NCI-H524 (cell line): ENCODE measurements at regions not wholly inside any gene's neighbourhood (a gene's known extent, or its start where the extent isn't known, plus 50 kb on each side); places are given as distances from the start of the nearest gene placed in this dataset.
"Not testable (repeated sequence)": the region's sequence is repeated elsewhere in the genome, so short reads cannot be mapped to it uniquely, and the experiment has no call there.

Source experiments
- DNase-seq, 2 experiments: peaks; one replicate each; lab custom pipeline; 2025; lab: John Stamatoyannopoulos, UW

DNA sequence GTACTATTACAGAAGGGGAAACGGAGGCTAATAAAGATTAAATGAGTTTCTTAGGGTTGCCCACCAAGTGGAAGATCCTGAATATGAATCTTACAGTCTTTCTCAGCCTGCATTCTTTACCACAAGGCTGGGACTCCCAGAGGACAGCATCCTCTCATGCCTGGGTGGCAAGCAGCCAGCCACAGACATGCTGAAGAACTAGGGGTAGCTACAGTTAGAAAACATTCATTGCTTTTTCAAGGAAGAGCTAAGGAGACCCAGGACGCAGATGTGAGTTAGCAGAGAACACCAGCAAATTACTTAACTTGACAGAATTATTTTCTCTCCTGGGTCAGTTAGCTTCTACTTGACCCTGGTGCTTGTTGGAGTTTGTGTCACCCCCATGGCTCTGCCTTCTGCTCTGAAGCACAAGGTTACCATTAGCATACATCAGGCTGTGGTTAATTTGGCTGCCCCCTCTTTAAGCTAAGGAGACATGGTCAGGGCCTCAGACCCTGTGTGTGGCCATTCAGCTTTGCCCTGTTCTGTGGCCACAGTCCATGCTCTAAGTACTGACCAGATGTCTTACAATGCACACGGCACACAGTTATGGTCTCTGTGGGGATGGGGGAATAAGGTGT is 132.3 kb upstream of the TNP1 start:
- no peak for DNase-seq

- no peak for DNase-seq
These were observed 131.7 kb upstream of the TNP1 start for GRCh38 chr2:216991563-216991962.

DNA sequence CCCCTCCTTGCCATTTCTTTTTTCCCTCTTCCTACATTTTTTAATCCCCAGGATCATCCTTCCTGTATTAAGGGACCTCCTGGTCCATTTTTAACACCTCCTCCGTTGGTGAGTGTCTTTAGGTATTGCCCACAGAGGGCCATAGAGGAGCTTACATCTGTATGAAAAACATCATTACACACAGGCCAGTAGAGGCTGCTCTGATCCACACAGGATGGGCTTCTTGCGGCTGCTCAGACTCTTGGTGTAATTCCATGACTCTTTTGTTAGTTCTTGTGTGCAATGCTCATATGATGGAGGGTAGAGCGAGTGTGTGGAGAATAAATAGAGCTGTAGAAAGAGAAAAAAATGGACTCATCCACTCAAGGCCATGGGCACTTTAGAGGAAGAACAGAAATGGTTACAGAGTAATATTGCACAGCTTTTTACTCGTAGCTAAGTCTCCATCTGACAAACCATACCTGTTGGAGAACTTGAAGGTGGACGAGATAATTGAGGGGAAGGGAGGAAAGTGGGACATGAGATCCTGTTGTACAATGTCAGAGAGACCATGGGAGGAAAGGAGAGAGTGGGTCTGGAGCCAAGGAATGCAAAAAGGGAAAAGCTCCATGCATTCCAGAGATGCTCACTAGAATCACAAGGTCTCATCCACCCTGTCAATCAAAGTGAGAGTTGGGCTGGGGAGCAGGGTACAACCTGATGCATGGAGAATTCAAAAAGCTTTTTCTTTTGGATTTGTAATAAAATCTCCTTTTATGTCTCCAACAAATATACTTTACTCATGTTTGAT is 129.7 kb upstream of the TNP1 start:
- no peak for DNase-seq

GRCh38 chr2:216987252-216987821 is 127.5 kb upstream of the TNP1 start:
- no peak for DNase-seq

DNA sequence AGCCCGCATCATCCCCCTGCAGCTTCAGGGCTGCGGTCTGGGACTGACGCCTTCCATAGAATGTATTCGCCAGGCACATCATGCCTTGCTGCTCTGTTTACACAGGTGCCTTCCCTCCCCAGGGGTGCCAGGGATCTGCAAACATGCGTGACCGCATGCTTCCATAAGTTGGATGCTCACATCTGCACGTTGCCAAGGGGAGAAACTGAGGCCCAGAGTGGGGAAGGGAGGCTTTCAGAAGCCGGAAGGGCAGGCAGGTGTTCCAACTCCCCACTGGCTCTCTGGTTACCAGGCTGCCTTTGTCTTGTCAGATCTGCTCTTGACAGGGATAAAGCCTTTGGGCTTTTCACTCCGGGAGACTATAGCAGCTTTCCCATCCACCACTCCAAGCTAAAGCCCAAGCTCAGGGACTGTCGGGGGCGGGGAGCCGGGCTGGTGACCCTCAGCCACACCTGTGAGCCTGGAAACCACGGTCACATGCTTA is 125.8 kb upstream of the TNP1 start:
- peak in 1 of 2 experiments; percentile 26 for DNase-seq

DNA sequence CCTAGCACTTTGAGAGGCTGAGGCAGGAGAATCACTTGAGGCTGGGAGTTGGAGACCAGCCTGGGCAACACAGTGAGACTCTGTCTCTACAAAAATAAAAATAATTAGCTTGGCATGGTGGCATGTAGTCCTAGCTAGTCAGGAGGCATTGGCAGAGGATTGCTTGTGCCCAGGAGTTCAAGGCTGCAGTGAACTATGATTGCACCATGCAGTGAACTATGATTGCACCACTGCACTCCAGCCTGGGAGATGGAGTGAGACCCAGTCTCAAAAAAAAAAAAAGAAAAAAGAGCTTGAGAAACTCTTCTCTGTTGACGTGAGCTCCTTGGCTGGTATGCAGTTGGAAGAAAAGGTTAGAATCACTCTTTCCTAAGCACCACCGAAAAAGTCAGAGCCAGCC is 125.1 kb upstream of the TNP1 start:
- no peak for DNase-seq

- DNase-seq, result peak; percentile 37 to 83
These were observed 122.1 kb upstream of the TNP1 start for GRCh38 chr2:216981951-216982350.

DNA sequence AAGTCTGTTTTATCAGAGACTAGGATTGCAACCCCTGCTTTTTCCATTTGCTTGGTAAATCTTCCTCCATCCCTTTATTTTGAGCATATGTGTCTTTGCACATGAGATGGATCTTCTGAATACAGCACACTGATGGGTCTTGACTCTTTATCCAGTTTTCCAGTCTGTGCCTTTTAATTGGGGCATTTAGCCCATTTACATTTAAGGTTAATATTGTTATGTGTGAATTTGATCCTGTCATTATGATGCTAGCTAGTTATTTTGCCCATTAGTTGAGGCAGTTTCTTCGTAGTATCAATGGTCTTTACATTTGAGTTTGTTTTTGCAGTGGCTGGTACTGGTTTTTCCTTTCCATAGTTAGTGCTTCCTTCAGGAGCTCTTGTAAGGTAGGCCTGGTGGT is 120.6 kb upstream of the TNP1 start:
- DNase-seq, result not testable (repeated sequence)

GRCh38 chr2:216974321-216975302 is 114.7 kb upstream of the TNP1 start:
- DNase-seq, result no peak

GRCh38 chr2:216971593-216971992 is 111.7 kb upstream of the TNP1 start:
- no peak for DNase-seq

- DNase-seq, result no peak
These were observed 110.6 kb upstream of the TNP1 start for GRCh38 chr2:216970359-216970915.

- DNase-seq, result no peak
These were observed 108.0 kb upstream of the TNP1 start for GRCh38 chr2:216967889-216968288.

- peak in 1 of 2 experiments; percentile 51 for DNase-seq
These were observed 100.9 kb upstream of the TNP1 start for GRCh38 chr2:216960671-216961268.

- no peak for DNase-seq
These were observed 99.6 kb upstream of the TNP1 start for GRCh38 chr2:216959433-216959832.

GRCh38 chr2:216956820-216957493 is 97.1 kb upstream of the TNP1 start:
- no peak for DNase-seq

- no peak for DNase-seq
These were observed 91.3 kb upstream of the TNP1 start for GRCh38 chr2:216951171-216951570.

GRCh38 chr2:216950547-216950946 is 90.7 kb upstream of the TNP1 start:
- DNase-seq, result no peak

GRCh38 chr2:216949700-216950413 is 90.0 kb upstream of the TNP1 start:
- no peak for DNase-seq

DNA sequence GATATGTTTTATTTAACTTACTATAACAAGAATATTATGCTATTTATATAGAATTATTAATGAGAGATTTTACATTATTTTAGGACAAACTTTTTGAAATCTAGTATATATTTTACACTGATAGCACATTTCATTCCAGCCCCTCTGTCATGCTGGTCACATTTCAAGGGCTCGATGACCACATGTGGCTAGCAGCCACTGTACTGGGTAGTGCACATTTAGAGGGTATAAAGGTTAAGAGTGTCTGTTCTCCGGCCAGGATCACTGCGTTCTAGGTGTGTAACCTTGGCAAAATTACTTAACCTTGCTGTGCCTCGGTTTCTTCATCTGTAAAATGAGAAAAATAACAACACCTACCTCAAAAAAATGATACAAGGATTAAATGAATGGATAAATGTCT is 87.2 kb upstream of the TNP1 start:
- no peak for DNase-seq

GRCh38 chr2:216944733-216945132 is 84.9 kb upstream of the TNP1 start:
- DNase-seq, result no peak
